Lung microvascular endothelial cell (primary cell): ENCODE measurements at regions not wholly inside any gene's neighbourhood (a gene's known extent, or its start where the extent isn't known, plus 50 kb on each side); places are given as distances from the start of the nearest gene placed in this dataset.
"Not testable (repeated sequence)": the region's sequence is repeated elsewhere in the genome, so short reads cannot be mapped to it uniquely, and the experiment has no call there.

Experiments
- DNase-seq, 2 donors: peaks; one replicate each; pipeline versions ENCODE4 v3.0.0 to v3.0.0-alpha.2; 2010; ENCODE audit warnings: low read depth in 2 of 2

DNA sequence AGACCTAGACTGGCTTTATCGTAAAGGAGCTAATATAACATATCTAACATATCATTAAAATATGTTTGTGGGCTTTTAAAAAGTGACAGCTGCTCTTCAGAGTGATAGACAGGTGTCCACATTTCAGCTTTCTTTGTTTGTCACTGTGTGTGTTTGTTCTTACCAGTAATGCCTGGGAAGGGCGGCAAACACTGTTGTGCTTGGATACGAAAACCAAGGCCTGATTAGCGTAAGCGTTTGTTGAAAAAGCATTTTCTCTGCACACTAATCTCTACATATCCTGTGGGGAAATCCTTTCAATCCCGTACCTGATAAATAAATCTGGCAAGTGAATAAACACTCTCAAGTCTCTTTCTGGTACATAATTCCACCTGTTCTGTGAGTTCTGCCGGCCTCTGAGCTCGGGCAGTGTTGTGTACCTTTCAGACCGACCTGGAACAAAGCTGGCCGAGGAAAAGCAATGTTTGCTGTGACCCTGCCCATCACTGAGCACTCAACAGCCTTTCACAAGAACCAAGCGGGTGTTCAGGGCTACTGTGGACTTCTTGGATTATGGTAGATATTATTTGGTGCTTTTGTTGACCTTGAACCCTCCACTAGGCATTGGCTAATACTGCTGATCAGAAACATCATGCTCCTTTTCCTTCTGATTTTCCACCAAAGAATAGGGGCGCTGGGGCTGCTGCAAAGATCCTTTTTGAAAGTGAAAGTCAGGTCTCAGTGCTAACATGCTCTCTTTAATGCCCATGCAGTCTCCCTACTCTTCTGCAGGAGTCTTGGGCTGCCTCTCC, 100.4 kb downstream of the CD83 start:
- DNase-seq, result no peak

DNA sequence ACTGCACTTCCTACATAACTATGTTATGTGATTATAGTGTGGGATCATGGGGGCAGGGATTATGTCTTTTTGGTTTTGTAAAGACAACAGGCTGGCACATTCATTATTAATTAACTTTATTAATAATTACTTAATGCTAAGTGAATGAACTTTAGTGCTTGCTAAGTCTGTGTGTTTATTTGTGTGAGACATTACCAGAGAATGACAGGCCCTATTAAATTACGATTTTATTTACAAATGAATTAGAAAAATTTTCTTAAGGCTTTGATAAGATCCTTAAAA, 100.9 kb downstream of the CD83 start:
- DNase-seq, result no peak

DNA sequence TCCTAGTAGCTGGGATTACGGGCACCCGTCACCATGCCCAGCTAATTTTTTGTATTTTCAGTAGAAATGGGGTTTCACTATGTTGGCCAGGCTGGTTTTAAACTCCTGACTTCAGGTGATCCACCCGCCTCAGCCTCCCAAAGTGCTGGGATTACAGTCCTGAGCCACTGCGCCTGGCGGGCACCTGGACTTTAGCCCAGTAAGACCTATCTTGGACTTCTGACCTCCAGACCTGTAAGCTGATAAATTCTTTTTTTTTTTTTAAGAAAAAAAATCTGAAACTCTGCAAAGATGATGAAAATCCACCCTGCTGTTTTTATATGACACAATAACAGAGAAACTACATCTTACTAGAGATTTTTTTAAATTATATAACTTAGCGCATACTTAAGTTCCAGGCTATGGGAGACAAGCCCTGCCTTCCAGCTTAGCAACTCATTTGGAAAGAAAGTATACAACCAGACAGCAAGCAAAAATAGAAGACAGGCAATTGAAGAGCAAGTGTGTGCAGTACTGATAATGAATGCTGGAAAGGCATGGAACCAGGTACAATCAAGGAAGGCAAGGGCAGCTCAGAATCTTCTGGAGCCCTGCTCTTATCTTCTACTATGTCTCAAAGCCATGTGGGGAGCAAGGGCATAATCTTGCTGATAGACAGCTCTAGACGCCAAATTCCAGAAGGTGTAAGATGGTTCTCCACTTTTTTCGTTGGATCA, 104.2 kb downstream of the CD83 start:
- DNase-seq, result no peak

DNA sequence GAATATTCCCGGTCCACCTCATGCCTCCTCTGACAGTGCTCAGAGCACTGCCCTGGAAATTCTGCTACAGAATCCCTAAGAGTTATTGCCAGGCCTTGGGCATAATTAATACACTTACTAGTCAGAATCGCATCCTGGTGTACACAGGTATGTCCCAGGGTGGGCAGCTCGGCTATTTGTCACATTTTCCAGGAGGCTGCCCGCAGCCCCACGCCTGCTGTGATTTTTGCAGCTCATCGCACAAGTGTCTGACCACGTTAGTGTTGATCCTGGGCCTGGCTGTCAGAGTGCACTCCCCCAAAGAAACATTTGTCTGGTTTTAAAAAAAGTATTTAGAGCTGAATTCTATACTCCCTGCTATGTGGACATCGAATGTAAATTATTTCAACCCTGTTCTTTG, 105.4 kb downstream of the CD83 start:
- DNase-seq, result no peak

DNA sequence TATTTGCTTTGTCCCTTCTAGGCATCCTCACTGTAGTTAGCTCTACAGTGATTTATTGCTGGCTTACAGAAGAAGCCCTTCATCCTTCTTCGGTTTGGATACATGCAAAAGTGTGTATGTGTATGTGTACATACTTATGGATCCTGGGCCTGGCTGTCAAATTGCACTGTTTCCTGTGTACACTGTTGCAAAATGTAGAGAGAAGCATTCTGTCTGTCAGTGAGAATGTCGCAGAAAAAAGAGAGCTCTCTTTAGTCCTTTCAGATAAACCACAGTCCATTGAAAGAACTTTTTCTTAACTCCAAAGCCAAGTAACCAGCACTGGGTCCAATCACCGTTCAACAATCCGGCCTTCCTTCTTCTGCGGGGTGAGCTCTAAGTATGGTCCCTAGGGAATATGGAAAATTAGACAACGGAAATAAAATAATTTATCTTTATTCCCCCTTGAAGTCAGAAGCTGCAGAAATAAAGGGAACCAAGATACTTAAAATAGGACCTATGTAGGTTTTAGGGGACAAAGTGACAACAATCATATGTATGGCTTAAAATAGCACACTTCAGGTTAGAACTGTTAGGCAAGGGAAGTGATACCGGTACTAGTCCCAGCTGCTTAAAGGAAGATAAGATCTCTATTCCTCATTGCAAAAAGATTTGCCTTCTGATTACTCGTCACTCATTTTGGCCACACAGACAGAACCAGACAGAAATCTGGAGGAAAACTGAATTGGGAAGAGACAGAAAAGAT, 107.0 kb downstream of the CD83 start:
- DNase-seq, result no peak

DNA sequence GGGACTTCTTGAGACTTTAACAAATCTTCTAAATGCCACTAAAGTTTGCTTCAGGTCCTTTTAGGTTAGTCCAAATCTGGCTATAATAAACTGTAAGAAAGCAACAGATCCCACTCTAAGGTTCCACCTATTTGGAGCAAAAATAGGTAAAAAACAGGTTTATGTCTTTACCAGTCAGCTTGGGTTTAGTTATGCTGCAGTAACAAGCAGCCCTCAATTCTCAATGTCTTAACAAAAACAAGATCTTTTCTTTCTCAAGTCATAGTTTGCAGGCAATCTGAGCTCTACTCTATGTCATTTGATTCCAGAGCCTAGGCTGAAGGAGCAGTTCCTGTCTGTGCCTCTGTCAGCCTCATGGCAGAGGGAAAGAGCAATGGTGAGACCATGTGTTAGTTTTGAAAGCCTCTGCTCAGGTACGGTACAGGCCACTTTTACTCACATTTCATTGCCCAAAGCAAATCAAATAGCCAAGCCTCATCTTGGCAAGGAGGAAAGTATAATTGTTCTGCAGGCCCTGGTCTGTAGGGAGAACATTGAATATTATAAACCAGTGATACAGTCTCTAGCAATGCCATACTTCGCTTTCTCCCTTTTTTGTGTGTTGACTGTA, 108.6 kb downstream of the CD83 start:
- DNase-seq, result no peak

DNA sequence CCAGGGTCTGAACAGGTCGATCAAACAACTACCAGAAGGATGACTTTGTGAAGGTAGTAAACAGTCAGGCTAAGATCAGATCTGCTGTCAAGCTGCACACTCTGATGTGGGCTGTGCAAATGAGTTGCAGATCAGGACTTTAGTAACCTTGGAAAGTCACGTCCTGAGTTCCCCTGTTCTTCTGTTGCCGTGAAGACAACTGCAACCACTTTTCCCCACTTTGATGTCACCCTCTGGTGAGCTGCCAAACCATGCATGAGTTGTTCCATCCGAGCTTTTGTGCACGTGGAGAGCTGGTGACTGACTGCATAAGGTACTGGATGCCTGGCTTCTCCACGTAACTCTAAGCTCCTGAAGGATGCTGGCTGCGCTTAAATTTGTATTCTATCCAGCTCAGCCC, 111.0 kb downstream of the CD83 start:
- no peak for DNase-seq

DNA sequence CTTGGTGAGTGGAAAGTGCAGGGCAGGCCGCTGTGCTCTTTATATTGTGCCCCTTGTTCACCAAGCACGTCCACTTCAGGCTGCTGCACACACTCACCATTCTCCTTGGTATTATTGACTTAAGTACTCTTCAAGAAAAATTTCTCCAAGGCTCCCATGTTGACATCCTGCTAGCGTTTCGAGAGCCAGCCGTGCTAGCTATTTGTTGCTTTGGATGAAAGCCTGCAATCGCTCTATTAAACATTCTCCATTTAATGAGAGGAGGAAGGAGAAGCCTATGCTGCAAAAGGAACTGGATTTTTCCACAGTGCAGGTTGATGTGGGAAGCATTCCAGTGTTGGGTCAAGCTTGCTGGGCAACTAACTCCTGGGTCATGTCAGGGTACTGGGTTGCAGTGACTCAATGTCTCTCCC, 113.5 kb downstream of the CD83 start:
- DNase-seq, result no peak

DNA sequence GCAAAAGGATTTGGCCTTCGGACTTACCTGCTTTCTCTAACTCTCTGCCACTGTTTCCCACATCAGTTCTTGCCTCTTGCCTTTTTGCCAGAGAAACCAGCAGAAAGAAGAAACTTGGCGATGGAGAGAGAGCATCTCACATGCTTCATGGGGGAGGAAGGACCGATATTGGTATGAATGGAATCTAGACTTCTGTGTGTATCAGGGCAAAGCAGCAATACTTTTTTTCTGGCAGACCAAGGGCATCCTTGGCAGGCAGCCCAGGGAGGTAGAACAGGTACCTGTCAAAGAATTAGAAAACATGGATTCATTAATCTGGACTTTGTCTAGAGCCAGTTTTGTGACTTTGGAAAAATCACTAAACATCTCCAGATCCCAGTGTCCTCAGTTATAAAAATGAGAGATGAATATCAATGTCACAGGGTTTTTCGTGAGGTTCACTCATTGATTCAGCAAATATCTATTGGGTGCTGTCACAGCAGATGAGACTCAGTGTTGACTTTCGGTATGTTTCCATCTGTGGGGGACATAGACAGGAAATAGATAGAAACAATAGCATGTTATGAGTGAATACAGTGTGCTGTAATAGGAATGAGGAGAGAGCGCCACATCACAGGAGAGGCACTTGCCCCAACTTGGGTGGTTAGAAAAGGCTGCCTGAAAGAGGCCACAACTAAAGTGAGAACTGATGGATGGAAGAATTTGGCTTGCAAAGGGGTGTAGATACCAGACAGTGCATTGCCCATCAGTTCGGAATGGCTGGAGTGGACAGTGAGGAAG, 114.1 kb downstream of the CD83 start:
- DNase-seq, result no peak

DNA sequence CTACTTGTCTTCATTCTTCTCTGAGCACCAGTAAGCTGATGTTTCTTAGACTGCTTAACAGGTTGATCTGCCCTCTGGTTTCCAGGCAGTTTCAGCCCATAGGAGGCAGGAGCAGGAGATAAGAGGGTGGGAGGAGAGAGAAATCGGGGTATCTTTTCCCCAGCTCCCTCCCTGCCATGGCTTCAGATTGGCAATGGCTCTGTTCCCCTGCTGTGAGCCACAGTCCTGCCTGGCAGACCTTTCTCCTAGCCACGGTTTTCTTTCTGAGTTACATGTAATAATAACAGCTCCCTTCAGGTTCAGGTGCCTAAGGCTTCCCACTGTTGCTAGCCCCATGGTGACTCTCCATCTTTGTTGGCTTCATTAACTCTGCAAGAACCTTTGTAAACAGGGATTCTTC, 115.3 kb downstream of the CD83 start:
- no peak for DNase-seq

DNA sequence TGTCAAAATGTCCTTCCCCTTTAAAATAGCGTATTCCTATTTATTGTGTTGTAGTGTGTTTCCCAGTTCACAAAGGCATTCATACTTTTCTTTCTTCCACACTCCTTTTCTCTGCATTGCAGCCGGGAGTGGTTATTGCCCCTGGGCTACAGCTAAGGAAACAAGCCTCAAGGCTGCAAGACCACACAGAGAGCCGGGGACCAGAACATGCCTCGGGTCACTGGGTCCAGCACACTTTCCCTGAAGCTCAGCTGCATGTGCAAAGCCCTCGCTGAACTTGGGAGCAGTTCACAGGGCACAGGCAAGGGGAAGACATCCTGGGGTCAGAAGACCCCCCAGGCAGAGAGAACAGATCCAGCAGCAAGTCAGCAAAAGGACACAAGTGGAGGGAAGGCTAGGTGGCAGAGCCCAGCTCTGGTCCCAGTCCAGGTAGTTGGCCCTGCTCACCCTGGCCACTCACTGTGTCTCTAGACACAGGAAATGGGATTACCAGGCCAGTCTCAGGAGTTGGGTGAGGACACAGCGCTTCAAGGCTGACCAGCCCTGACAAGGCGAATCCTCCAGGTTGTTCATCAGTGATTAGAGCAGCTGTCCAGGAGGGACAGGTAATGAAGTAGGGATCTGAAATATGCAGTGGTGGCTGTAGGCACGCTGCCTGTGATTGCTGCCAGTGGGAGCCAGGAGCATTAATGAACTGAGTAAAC, 118.2 kb downstream of the CD83 start:
- DNase-seq, result no peak

DNA sequence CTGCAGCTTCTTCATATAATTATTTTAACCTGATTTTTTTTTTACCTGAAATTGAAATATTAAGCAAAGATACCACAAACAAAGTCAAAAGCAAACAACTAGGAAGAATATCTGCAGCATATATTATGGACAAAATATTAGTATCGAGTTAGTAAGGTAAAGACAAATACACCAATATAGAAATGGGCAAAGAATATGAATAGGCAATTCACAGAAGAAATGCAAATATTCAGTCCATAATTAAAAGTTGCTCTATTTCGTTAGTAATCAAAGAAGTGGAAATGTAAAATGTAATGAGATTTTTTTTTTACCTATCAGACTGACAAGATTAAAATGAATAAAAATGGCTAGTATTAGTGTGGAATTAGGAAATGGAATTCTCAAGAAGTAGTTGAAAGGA, 121.5 kb downstream of the CD83 start:
- DNase-seq, result no peak

DNA sequence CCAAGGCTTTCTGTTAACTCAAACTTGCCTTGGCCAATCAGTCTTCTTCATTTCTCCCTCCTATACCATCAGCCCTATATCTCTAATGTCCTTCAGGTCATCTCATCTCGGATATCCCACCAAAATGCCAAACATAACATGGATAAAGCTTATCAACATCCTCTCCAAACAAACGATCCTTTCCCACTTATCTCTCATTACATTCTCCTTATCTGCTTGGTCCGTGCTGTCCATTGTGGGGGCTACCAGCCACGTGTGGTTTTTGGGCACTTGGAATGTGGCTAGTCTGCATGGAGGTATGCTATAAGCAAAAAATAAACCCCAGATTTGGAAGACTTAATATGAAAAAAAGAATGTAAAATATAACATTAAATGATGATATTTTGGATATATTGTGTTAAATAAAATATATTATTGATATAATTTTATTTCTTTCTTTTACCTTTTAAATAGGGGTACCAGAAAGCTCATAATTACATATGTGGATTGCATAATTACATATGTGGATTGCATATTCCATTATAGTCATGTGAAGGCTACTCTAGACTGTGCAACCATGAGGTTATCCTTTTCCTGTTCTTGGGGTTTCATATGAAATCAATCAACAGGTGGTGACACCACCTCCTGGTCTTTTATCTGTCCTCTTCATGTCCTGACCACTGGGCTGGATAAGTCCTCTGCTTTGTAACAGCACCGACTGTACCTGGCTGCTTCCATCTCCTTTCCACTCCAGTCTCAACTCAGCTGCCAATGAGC, 123.0 kb downstream of the CD83 start:
- no peak for DNase-seq

DNA sequence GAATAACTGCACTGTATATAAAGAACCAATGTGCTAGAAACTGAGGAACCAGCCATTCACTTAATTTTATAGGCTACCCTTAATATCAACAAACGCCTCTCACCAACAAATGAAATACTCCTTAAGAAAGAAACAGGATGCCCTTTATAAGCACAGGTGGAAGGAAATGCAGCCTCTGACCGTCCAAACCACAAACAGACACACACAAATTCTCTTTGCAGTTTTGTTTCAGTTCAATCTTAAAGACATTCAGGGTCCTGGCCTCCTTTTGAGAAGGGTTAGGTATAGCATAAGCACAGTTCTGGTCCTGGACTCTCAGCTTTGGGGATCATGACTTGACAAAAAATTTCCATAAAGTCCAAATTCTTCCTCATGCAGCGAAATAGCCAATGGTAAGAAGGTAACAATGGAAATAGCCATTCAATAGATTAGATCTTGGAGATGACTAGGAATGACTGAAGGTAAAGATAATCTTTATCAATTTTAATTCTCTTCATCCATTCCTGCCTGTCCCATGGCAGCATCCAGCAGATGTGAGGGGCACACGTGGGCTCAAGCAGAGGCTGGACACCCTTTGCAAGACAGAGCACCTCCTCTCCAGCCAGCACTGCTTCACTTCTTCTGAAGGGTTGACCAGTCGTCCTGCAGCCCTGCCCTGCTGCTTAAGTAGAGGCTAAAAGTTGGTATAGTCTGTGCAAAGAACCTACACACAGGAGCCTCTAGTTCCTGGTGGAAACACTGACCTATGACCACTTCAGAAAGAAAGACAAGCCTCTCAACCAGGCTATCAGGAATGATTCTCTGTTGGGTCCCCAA, 123.9 kb downstream of the CD83 start:
- no peak for DNase-seq

DNA sequence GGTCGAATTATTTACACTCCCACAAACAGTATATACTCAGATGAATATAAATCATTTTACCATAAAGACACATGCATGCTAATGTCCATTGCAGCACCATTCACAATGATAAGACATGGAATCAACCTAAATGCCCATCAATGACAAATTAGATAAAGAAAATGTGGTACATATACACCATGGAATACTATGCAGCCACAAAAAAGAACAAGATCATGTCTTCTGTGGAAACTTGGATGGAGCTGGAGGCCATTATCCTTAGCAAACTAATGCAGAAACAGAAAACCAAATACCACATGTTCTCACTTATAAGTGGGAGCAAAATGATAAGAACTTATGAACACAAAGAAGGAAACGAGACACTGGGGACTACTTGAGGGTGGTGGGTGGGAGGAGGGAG, 125.3 kb downstream of the CD83 start:
- DNase-seq, result not testable (repeated sequence)

DNA sequence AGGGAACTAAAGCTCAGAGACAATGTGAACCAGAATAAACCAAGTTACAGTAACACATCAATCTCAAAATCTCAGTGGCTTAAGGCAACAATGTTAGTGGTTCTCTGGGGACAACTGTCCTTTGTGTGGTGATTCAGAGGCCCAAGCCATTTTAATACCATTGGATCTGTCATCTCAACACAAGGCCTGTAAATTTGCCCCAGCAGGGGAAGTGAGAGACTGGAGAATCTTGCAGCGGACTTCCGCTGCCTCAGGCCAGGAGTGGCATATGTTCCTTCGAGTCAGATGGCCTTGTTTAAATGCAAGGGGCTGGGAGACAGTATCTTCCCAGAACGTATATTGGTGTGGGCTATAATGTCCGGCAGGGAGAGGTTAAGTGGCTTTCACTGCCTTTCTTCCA, 126.0 kb downstream of the CD83 start:
- no peak for DNase-seq

DNA sequence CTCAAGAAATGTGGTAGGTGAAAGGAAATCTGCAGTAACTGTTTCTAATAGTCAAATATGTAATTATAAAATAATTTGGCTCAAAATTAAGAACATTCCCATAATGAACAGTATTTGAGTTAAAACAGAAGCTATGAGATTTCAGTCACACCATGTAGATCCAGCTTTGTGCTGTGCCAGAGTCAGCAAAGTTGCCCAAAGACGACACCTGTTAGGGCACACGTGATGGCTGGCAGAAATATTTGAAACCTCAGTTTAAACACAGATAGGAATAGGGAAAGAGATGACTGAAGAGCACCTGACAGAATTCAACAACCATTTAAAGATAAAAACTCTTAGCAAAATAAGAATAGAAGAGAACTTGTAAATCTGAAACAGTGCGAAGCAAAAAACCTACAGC, 129.3 kb downstream of the CD83 start:
- DNase-seq, result no peak

DNA sequence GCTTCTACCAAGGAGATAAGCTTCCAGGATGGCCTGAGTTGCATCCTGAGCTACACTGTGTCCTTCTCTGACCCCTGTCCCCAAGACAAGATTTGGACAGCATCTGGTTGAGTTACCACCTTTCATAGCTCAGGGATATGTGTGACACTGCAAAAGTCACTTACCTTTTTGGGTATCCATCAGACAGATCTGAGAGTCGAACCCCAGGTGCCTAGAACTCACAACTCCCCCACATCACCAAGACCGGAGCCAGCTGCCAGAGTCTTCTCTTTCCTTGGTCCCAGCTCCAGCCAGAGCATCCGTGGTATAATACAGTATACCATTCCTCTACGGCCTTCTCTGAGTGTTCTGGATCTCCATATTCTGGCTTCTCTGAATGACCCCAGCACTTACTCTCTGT, 133.0 kb downstream of the CD83 start:
- no peak for DNase-seq

DNA sequence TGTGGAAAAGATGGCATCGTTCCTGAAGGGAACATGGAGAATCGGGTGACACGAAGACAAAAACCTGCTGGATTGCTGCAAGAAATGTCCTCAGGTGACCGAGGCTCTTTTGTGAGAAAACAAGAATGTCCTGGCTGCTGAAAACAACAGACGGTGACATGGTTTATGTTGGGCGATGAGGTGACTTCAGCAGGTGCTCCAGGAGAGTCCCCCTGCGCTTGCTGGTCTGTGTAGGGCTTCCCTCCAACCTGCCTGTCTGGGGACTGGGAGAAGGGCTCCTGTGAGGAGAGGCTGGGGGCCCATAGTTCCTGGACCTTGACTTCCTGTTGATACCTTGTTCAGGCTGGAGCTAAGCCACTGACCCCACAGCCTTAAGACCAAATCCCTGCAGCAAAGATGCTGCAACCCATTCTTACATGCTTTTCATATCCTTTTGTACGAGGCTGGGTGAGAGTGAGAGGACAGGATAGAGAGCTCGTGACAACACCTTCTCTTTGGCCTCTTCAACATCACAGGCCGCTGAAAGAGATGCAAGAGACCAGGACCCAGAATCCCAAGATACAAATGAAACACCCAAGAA, 134.8 kb downstream of the CD83 start:
- no peak for DNase-seq
